ENCODE measurements at regions not wholly inside any gene's neighbourhood (a gene's known extent, or its start where the extent isn't known, plus 50 kb on each side); places are given as distances from the start of the nearest gene placed in this dataset.

GRCh38 chr1:56416495-56416894 is 162.9 kb downstream of the PLPP3 start:
- no peak for DNase-seq

DNA sequence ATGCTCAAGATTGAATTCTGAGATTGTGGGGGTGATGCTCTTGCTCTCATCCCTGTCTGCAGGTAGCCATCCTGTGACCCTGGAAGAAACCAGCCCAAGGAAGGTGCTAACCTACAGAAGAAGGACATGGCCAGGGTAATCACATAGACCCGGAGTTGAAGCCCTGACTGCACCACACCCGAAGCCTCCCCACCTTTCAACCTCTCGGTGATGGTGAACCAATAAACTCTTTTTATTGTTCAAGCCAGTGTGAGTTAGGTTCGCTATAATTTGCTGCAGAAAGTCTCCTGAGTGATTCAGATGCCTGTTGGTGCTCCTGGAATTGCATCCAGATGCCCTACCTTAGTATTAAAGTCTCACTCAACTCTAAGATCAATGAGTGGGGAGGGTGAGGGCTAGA is 163.6 kb downstream of the PLPP3 start:
- DNase-seq = no peak

- DNase-seq = no peak
Observed at GRCh38 chr1:56415258-56415657, 164.1 kb downstream of the PLPP3 start.

DNA sequence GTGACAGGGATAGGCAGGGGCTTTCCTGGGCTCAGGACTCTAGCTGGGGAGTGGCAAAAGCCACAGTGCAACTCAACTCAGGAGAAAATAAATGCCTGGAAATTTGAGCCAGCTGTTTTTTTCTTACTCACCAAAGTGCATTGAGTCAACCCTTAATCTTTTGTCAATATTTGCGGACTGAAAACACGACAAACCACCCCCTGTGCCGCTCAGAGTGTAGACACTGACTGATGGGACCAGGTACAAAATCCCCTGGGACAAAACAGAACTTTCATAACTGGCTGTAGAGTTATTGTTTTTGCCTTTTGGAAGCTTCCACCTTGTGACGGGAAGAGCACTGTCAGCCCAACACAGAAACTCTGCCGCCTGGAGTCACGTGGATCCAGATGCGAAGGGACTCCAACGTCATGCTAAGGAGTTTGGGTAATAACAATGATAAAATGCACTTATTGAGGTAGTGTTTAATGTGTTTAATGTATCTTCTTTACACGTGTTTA is 164.6 kb downstream of the PLPP3 start:
- no peak for DNase-seq

- DNase-seq = no peak
Observed at GRCh38 chr1:56413671-56414199, 165.6 kb downstream of the PLPP3 start.

DNA sequence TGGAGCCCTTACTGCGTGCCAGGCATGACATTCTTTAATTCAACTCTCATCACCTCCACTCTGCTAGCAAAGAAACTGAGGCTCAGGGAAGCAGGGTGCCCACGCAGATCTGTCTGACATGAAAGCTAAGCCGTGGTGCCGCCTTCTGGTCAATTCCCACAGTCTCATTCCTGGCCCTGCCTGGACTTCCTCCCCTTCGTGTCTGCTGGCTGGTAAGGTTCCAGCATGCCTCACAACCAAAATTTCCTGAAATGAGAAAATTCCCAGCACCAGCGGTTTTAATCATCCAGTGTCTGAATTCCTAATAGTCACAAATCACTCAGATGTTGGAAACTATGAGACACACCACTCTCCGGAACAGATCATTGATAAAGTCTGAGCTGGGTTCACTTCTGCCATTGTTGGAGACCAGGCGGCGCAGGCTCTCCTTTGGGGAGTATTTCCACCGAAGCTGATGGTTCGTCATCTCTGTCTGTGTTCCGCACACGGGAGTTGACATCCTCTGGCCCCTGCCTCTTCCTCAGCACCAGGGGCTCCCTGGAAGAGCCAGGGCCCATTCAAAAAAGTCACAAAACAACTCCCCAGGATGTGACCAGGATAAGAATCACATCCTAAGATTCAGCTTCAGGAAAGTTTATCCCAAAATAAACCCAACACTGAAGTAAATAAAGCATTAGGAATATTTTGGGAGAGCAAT is 167.7 kb downstream of the PLPP3 start:
- DNase-seq = no peak

DNA sequence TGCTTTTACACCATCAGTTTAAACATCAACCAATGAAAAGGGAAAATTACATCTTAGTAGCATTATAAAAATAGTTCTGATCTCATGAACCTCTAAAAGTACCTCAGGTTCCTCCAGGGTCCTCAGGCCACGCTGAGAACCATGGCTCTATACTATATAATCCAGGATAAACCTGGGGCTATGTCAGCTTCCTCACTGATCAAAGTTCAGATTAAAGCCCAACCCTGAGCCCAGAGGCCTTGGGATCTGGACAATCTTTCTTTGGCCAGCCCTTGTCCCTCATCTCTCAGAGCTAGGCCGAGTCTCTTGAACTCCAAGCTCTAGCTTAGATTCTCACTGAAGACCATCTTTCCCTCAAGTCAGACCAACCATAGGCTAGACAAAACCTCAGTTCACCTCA is 168.3 kb downstream of the PLPP3 start:
- no peak for DNase-seq

GRCh38 chr1:56410405-56410804 is 169.0 kb downstream of the PLPP3 start:
- DNase-seq = no peak

GRCh38 chr1:56409112-56409691 is 170.2 kb downstream of the PLPP3 start:
- no peak for DNase-seq

DNA sequence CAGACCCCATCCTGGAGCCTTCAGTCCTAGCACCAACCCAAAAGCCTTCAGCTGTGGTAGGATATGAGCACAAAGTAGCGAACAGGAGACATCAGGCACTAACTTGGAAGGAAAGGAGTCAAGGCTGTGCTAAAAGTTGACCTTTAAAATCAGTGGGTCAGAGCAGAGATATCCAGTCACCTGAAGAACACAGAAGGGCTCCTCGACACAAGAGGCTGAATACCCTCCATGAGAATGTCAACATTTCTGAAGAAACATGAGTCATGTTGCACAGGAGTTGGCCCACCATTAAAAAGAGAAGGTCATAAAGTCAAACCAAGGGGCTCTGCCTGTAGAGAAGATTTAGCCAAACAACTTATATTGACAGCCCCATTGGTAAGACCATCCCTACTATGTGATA is 172.5 kb downstream of the PLPP3 start:
- DNase-seq = no peak

DNA sequence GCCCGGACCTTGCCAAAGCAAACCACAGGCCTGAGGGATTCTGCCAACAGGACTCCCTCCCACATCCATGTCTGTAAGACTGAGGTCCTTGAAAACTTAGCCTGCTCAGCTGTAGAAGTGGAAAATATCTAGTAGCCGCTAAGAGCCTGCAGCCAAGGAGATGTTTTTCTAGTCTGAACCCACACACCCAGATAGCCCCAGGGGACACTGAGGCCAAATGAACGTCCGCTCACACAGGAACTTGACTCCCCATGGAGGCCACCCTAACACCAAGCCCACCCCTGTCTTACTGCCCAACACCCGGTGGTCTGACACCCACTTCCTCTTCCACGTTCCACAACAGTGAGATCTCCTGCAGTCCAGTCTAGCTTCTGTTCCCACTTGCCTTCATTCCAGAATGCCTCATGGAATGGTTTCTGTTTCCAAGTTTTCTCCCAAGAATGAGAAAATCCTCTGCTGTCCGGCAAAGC is 174.8 kb downstream of the PLPP3 start:
- DNase-seq = no peak

- DNase-seq = no peak
Observed at GRCh38 chr1:56404066-56404465, 175.3 kb downstream of the PLPP3 start.

GRCh38 chr1:56403321-56403720 is 176.0 kb downstream of the PLPP3 start:
- no peak for DNase-seq

DNA sequence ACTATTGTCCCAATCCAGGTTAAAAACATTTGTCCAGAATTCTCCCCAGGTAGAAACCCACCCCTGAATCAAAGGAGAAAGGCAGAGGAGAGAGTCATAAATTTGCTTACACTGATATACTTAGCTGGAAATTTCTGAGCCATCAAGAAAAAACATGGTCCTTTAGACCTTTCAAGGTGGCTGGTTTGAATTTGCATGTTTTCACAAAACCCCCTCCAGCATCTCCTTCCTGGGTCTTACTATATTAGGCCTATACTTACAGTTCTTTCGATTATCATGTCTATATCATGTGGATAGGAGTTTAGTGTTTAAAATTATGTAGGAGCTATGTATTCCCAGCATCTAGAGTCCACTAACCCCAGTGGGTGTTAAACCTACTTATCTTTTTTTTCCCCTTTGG is 178.2 kb downstream of the PLPP3 start:
- DNase-seq = no peak

DNA sequence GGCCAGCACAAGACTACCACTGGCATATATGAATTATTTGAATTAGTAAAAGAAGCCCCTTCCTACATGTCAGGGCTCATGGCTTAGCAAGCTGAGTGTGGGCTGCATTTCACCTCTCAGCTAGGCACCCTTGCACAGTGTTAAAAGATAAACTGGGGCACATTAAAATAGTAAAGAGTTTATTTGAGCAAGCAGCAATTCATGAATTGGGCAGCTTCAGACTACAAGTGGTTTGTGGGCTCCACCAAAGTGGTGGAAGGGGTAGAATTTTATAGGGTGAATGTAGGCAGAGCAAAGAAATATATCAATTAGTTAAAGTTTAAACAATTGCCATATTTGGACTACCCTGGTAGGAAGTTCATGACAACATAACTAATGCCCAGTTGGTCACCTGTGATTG is 178.8 kb downstream of the PLPP3 start:
- DNase-seq = no peak

DNA sequence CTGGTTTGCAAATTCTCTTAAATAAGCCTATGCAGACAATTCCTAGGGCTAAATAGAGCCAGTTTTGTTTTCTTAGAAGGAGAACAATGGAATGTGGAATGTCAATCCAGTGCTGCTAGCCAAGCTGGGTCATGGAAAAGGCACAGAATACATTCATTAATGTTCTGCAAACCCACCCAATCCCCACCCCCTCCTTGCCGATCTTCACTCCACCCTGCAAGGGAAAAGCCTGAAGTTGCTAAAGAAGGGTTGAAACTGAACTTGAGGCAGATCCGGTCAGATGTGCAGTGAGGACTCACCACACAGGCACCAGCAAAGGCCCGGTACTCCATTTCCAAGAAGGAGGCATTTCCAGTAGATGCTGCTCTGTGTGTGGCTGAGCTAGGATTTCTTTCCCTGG is 179.6 kb downstream of the PLPP3 start:
- no peak for DNase-seq

GRCh38 chr1:56399326-56399725 is 180.0 kb downstream of the PLPP3 start:
- no peak for DNase-seq

GRCh38 chr1:56397811-56398231 is 181.5 kb downstream of the PLPP3 start:
- DNase-seq = no peak

DNA sequence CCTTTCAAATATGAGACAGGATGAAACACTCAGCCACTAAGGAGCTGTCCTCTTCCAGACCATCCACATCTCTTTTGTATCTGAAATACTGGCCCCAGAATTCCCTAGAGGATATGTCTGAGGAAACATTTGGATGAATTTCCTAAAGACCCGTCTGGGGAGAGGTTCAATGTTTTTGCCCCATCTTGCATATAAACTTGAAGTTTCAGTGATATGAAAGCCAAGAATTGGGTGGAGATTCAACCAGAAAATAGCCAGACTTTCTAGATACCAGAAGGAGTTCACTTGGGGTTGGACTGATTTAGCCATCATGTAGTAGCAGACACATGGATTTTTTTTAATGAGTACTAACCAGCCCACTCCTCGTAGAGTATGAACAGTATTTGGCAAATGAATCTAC is 182.0 kb downstream of the PLPP3 start:
- no peak for DNase-seq

GRCh38 chr1:56396581-56396980 is 182.8 kb downstream of the PLPP3 start:
- no peak for DNase-seq

- no peak for DNase-seq
Observed at GRCh38 chr1:56395776-56396175, 183.6 kb downstream of the PLPP3 start.

DNA sequence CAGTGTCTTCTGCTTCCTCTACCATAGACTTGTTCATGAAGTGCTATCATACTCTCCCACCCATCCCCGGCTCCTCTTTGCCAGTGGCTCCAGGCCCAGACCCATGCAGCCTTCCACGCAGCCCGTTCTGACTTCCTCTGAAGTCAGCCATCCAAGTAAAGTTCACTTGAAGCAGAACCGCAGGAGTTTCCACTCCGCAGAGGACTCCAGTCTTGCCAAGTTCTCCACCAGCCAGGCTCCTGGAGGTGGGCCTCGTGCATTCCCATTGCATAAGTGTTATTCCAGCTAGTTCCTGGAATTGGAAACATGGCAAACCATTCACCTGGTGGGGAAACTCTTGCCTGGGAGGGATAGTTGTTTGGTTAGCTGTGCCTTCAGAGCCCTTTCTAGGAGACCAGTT is 185.1 kb downstream of the PLPP3 start:
- no peak for DNase-seq

DNA sequence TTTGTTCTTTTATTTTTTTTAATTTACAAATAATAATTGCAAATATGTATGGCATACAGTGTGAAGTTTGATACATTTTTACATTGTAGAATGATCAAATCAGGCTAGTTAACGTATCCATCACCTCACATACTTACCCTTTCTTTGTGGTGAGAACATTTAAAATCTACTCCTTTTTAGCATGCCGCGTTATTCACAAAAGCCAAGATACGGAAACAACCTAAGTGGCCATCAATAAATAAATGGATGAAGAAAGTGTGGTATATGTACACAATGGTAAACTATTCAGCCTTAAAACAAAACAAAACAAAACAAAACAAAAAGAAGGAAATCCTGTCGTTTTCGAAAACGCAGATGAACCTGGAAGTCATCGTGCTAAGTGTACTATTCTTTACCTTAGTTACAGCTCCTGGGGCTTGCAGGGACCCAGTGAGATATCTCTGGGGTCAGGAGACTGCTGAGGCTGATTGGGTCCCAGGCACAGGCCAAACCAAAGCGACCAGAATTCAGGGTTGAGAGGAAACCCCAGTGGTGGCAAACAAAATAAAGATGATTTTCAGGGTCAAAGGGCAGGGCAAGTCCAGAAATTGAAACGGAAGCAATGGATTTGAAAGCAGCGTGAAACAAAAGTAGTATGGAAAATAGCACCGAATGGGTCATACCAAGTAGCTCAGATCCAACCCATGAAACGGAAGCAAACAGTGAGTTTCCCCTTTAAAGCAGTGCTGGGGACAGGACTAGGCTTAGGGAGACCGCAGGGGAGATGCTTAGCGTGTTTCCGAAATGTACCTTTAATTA is 188.2 kb downstream of the PLPP3 start:
- DNase-seq = no peak
